CD14-positive monocyte (primary cell): ENCODE measurements at regions not wholly inside any gene's neighbourhood (a gene's known extent, or its start where the extent isn't known, plus 50 kb on each side); places are given as distances from the start of the nearest gene placed in this dataset.

ENCODE experiments used
- DNase-seq, 3 donors: peaks; one replicate each; pipeline ENCODE4 v3.0.0-alpha.2; 2011 to 2022
- H2AFZ ChIP-seq: 2 replicates; pipeline ENCODE4 v1.6.0; 2012; ENCODE audit warnings: mild to moderate bottlenecking, low read depth, low read length, inconsistent platforms; ENCODE audit not compliant: insufficient read depth, poor library complexity, severe bottlenecking
- H3K27ac ChIP-seq, 2 donors: 1 replicate in 1 of 2; 2 replicates in 1 of 2; pipeline ENCODE4 v1.5.1; 2012 to 2013; ENCODE audit warnings: low read length in 2 of 2, control low read depth in 1 of 2, inconsistent platforms in 1 of 2, low read depth in 1 of 2, mild to moderate bottlenecking in 1 of 2
- H3K27me3 ChIP-seq, 2 donors: one replicate each; pipeline versions ENCODE4 v1.6.0 to v1.6.1; 2011 to 2013; ENCODE audit warnings: low read length in 2 of 2; ENCODE audit not compliant: control insufficient read depth in 2 of 2, insufficient read depth in 2 of 2
- H3K36me3 ChIP-seq, 2 donors: replicated peaks in 1 of 2; 1 replicate in 1 of 2; 2 replicates in 1 of 2; pipeline versions ENCODE4 v1.5.1 to v1.6.1; 2012 to 2013; ENCODE audit warnings: low read length in 2 of 2, control low read depth in 1 of 2, inconsistent platforms in 1 of 2, mild to moderate bottlenecking in 1 of 2; ENCODE audit not compliant: insufficient read depth in 2 of 2, control insufficient read depth in 1 of 2
- H3K4me1 ChIP-seq, 2 donors: 1 replicate in 1 of 2; 2 replicates in 1 of 2; pipeline versions ENCODE4 v1.5.1 to v1.6.1; 2012 to 2013; ENCODE audit warnings: low read length in 2 of 2, control low read depth in 1 of 2, inconsistent platforms in 1 of 2, mild to moderate bottlenecking in 1 of 2, moderate library complexity in 1 of 2; ENCODE audit not compliant: insufficient read depth in 2 of 2, control insufficient read depth in 1 of 2
- H3K4me2 ChIP-seq: replicated peaks from 2 replicates; pipeline ENCODE3; 2012; ENCODE audit warnings: low read length, moderate library complexity, mild to moderate bottlenecking; ENCODE audit not compliant: poor library complexity, severe bottlenecking; ENCODE audit errors: extremely low read depth
- H3K4me3 ChIP-seq, 3 experiments: fragments of 200-600 bp in 1 of 3; sonication (generic) in 1 of 3; replicated peaks in 1 of 3; 1 replicate in 2 of 3; 2 replicates in 1 of 3; pipeline ENCODE4 v1.5.1; 2011 to 2013; ENCODE audit warnings: low read length in 3 of 3, mild to moderate bottlenecking in 3 of 3, control low read depth in 2 of 3, low read depth in 2 of 3, inconsistent platforms in 1 of 3, moderate library complexity in 1 of 3
- H3K79me2 ChIP-seq: 2 replicates; pipeline ENCODE4 v1.6.0; 2012; ENCODE audit warnings: mild to moderate bottlenecking, control low read depth, inconsistent platforms, low read length, moderate library complexity; ENCODE audit not compliant: insufficient read depth
- H3K9ac ChIP-seq: 2 replicates; pipeline ENCODE4 v1.6.0; 2017; ENCODE audit warnings: low read length, mild to moderate bottlenecking; ENCODE audit not compliant: insufficient read depth, poor library complexity, severe bottlenecking
- H3K9me3 ChIP-seq, 2 donors: replicated peaks in 1 of 2; 1 replicate in 1 of 2; 2 replicates in 1 of 2; pipeline versions ENCODE4 v1.5.1 to v1.6.1; 2012 to 2013; ENCODE audit warnings: low read length in 2 of 2, control low read depth in 1 of 2; ENCODE audit not compliant: control insufficient read depth in 1 of 2, insufficient read depth in 1 of 2
- H4K20me1 ChIP-seq: 2 replicates; pipeline ENCODE4 v1.6.0; 2012; ENCODE audit warnings: mild to moderate bottlenecking, low read length, control low read depth, moderate library complexity; ENCODE audit not compliant: insufficient read depth
- H3K27ac Mint-ChIP-seq, 7 donors: one replicate each; pipeline ENCODE4 v1.8.0; 2020; ENCODE audit warnings: mild to moderate bottlenecking in 7 of 7, mixed read lengths in 7 of 7, moderate library complexity in 6 of 7, inconsistent platforms in 2 of 7
- H3K27me3 Mint-ChIP-seq, 3 donors: one replicate each; pipeline ENCODE4 v1.8.0; 2021 to 2022; ENCODE audit warnings: low read depth in 3 of 3, mild to moderate bottlenecking in 3 of 3, mixed read lengths in 3 of 3, moderate library complexity in 3 of 3, inconsistent platforms in 1 of 3
- H3K36me3 Mint-ChIP-seq, 2 donors: one replicate each; pipeline ENCODE4 v1.8.0; 2020; ENCODE audit warnings: mixed read lengths in 2 of 2, inconsistent platforms in 1 of 2, mild to moderate bottlenecking in 1 of 2
- H3K4me1 Mint-ChIP-seq: one replicate; pipeline ENCODE4 v1.8.0; 2020; ENCODE audit warnings: mild to moderate bottlenecking, mixed read lengths
- H3K4me3 Mint-ChIP-seq, 2 donors: one replicate each; pipeline ENCODE4 v1.8.0; 2020; ENCODE audit warnings: mild to moderate bottlenecking in 2 of 2, mixed read lengths in 2 of 2, moderate library complexity in 1 of 2
- H3K9me3 Mint-ChIP-seq, 7 donors: one replicate each; pipeline ENCODE4 v1.8.0; 2020 to 2022; ENCODE audit warnings: mixed read lengths in 7 of 7, mild to moderate bottlenecking in 6 of 7, moderate library complexity in 6 of 7, inconsistent platforms in 2 of 7
- WGBS: methylation state at CpG from one replicate; pipeline ENCODE4 v1.1.5; 2013; ENCODE audit warnings: missing lambda C conversion rate; ENCODE audit not compliant: insufficient coverage; 5-methylcytosine and 5-hydroxymethylcytosine counted together
- intact Hi-C, 2 donors: fragments of 100-400 bp; cut with micrococcal nuclease; formaldehyde crosslinking; loops; one replicate each; pipeline versions ENCODE4 v1.15.0 to v1.15.1; 2023
- TF ChIP-seq, protein P1 (sequence below): fragments of 200-600 bp; IDR thresholded peaks from one replicate; pipeline ENCODE4 v1.8.0; 2022; ENCODE audit warnings: antibody characterized with exemption, mild to moderate bottlenecking

DNA sequence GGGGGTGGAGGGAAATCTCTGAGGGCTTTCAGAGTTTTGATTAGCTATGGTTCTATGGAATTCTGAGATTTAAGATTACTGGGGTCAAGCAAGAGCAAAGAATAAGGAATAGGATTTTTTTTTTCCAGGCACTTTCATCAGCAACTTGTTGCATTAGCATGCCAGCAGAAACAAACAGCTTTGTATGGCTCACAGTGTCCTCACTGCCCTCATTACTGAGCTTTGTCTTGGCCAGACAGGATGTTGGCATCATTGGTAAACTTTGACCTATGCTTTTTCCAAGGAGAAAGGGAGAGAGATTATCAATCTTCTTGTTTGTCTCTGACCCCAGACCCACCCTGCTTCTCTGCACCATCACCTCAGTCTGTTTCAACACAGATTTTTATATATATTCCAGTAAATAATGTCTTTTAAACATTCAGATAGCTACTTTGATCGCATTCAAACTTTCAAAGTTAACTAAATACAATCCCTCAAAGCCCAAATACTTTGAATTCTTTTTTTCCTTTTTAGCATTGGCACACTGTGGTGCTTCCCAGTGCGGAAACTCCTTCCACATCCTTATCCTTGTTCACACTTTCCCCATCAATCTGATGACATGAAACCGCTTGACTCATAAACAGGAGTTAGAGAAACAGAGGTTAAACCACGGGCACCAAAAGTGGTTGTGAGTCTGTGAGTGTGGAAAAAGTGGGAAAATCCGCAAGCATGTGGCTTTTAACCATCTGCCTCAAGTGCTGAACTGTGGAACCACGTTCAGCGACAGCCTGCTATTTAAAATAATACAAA, 282.2 kb upstream of the FAR2 start:
- WGBS, result 80% methylated on average over 1 of the region's 7 CpGs
- Mint-ChIP-seq H3K9me3 (peaks cover 0 to 5% (median 0%) of the 10 kb centered on the region in 7 donors), H3K4me1 (peaks cover 28% of the 10 kb centered on the region), H3K27ac (no peak overlapping the region), H3K36me3 (no peaks in the 10 kb centered on the region), H3K27me3 (peaks cover 0 to 3% (median 0%) of the 10 kb centered on the region in 3 donors), H3K4me3 (no peak overlapping the region)
- no peak for DNase-seq
- no peak overlapping the region for H3K4me2 ChIP-seq
- no peak overlapping the region for H3K4me3 ChIP-seq
- H3K4me1 ChIP-seq, result peaks cover 24% of the 10 kb centered on the region in 2 donors
- intact Hi-C loops, result no loop called here
- no peaks in the 10 kb centered on the region for H3K36me3 ChIP-seq
- no peaks in the 10 kb centered on the region for H3K27me3 ChIP-seq
- H3K9ac ChIP-seq, result no peak overlapping the region
- H3K27ac ChIP-seq, result no peak overlapping the region
- no peak overlapping the region for H2AFZ ChIP-seq
- no peaks in the 10 kb centered on the region for H3K9me3 ChIP-seq
- no peaks in the 10 kb centered on the region for H4K20me1 ChIP-seq
- TF ChIP-seq, protein P1, sequence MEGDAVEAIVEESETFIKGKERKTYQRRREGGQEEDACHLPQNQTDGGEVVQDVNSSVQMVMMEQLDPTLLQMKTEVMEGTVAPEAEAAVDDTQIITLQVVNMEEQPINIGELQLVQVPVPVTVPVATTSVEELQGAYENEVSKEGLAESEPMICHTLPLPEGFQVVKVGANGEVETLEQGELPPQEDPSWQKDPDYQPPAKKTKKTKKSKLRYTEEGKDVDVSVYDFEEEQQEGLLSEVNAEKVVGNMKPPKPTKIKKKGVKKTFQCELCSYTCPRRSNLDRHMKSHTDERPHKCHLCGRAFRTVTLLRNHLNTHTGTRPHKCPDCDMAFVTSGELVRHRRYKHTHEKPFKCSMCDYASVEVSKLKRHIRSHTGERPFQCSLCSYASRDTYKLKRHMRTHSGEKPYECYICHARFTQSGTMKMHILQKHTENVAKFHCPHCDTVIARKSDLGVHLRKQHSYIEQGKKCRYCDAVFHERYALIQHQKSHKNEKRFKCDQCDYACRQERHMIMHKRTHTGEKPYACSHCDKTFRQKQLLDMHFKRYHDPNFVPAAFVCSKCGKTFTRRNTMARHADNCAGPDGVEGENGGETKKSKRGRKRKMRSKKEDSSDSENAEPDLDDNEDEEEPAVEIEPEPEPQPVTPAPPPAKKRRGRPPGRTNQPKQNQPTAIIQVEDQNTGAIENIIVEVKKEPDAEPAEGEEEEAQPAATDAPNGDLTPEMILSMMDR, result no peak
- H3K79me2 ChIP-seq, result no peaks in the 10 kb centered on the region

DNA sequence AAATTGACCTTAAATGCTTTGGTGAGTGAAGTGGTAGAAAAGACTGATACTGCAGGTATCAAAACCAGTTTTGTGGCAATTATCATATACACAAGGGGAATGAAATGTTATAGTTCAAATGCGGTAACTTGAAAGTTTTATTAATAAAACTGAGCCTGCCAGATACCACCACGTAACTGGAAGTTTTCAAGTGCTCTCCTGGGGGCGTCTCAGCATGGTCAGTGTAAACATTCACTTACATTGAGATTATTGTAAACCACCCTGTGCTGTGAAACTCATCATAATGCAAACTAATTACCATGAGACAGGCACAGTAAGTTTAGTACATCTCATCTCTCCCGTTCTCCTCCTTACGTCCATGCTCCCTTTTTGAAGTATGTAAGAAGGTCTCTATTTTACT, 280.7 kb upstream of the FAR2 start:
- H3K9me3 ChIP-seq, result no peaks in the 10 kb centered on the region
- TF ChIP-seq, protein P1, result no peak
- no peaks in the 10 kb centered on the region for H3K79me2 ChIP-seq
- H3K4me2 ChIP-seq, result no peak overlapping the region
- no peaks in the 10 kb centered on the region for H3K36me3 ChIP-seq
- Mint-ChIP-seq H3K9me3 (peaks cover 0 to 3% (median 0%) of the 10 kb centered on the region in 7 donors), H3K36me3 (no peaks in the 10 kb centered on the region), H3K27ac (no peak overlapping the region), H3K4me3 (no peak overlapping the region), H3K27me3 (peaks cover 0 to 3% (median 0%) of the 10 kb centered on the region in 3 donors), H3K4me1 (peaks cover 34% of the 10 kb centered on the region)
- H2AFZ ChIP-seq, result no peak overlapping the region
- H3K27ac ChIP-seq, result no peak overlapping the region
- no peak overlapping the region for H3K9ac ChIP-seq
- peaks cover 24 to 25% of the 10 kb centered on the region in 2 donors for H3K4me1 ChIP-seq
- no peaks in the 10 kb centered on the region for H3K27me3 ChIP-seq
- no peak overlapping the region for H3K4me3 ChIP-seq
- intact Hi-C loops, result no loop called here
- H4K20me1 ChIP-seq, result no peaks in the 10 kb centered on the region
- no CpG with 5 or more reads among the region's 5 CpGs for WGBS
- no peak for DNase-seq
